ENCODE measurements at regions not wholly inside any gene's neighbourhood (a gene's known extent, or its start where the extent isn't known, plus 50 kb on each side); places are given as distances from the start of the nearest gene placed in this dataset.

- no peak for DNase-seq
These were observed 1039.1 kb upstream of the NXPH2 start for GRCh38 chr2:139819273-139819796.

GRCh38 chr2:139814458-139814857 lies 1034.3 kb upstream of the NXPH2 start:
- DNase-seq = no peak

GRCh38 chr2:139813340-139813739 lies 1033.2 kb upstream of the NXPH2 start:
- DNase-seq = no peak

- DNase-seq = peak; percentile 75
These were observed 1025.3 kb upstream of the NXPH2 start for GRCh38 chr2:139805441-139805840.

- no peak for DNase-seq
These were observed 1018.2 kb upstream of the NXPH2 start for GRCh38 chr2:139798391-139798790.

- peak; percentile 17 for DNase-seq
These were observed 1010.9 kb upstream of the NXPH2 start for GRCh38 chr2:139790807-139791752.

GRCh38 chr2:139790136-139790535 lies 1009.9 kb upstream of the NXPH2 start:
- no peak for DNase-seq

GRCh38 chr2:139778732-139779131 lies 998.5 kb upstream of the NXPH2 start:
- no peak for DNase-seq

GRCh38 chr2:139773720-139774277 lies 993.6 kb upstream of the NXPH2 start:
- DNase-seq = peak; percentile 92

GRCh38 chr2:139769633-139770032 lies 989.4 kb upstream of the NXPH2 start:
- DNase-seq = no peak

GRCh38 chr2:139763705-139764104 lies 983.5 kb upstream of the NXPH2 start:
- no peak for DNase-seq

GRCh38 chr2:139759000-139759505 lies 978.9 kb upstream of the NXPH2 start:
- DNase-seq = no peak

GRCh38 chr2:139746901-139747300 lies 966.7 kb upstream of the NXPH2 start:
- no peak for DNase-seq

GRCh38 chr2:139744273-139744672 lies 964.1 kb upstream of the NXPH2 start:
- no peak for DNase-seq

GRCh38 chr2:139742216-139743172 lies 962.3 kb upstream of the NXPH2 start:
- DNase-seq = no peak

- no peak for DNase-seq
These were observed 957.5 kb upstream of the NXPH2 start for GRCh38 chr2:139737659-139738058.

- no peak for DNase-seq
These were observed 950.0 kb upstream of the NXPH2 start for GRCh38 chr2:139730197-139730596.

- no peak for DNase-seq
These were observed 941.3 kb upstream of the NXPH2 start for GRCh38 chr2:139721411-139721995.

GRCh38 chr2:139720056-139720455 lies 939.9 kb upstream of the NXPH2 start:
- DNase-seq = no peak

- DNase-seq = no peak
These were observed 924.4 kb upstream of the NXPH2 start for GRCh38 chr2:139704606-139705005.

GRCh38 chr2:139694327-139694726 lies 914.1 kb upstream of the NXPH2 start:
- no peak for DNase-seq

- DNase-seq = no peak
These were observed 906.0 kb upstream of the NXPH2 start for GRCh38 chr2:139686205-139686604.
